NT2/D1 (cell line): ENCODE measurements at regions not wholly inside any gene's neighbourhood (a gene's known extent, or its start where the extent isn't known, plus 50 kb on each side); places are given as distances from the start of the nearest gene placed in this dataset.

Experiments used
- DNase-seq: peaks from one replicate; pipeline ENCODE4 v3.0.0-alpha.2; 2011; ENCODE audit warnings: low read depth, low spot score
- H3K27me3 ChIP-seq: 2 replicates; pipeline ENCODE4 v1.6.0; 2011; ENCODE audit warnings: mild to moderate bottlenecking; ENCODE audit not compliant: insufficient read length, insufficient read depth
- H3K36me3 ChIP-seq: 2 replicates; pipeline ENCODE4 v1.6.1; 2011; ENCODE audit warnings: mild to moderate bottlenecking, low read length, mixed read lengths; ENCODE audit not compliant: insufficient read depth, insufficient read length
- H3K4me1 ChIP-seq: 2 replicates; pipeline ENCODE4 v1.5.1; 2011; ENCODE audit not compliant: insufficient read depth, insufficient read length
- H3K4me3 ChIP-seq: 2 replicates; pipeline ENCODE4 v1.5.1; 2011; ENCODE audit warnings: low read depth; ENCODE audit not compliant: insufficient read length
- H3K9ac ChIP-seq: 2 replicates; pipeline ENCODE4 v1.6.0; 2011; ENCODE audit warnings: low read depth; ENCODE audit not compliant: insufficient read length
- H3K9me3 ChIP-seq: 2 replicates; pipeline ENCODE4 v1.5.1; 2011; ENCODE audit warnings: mild to moderate bottlenecking, low read length; ENCODE audit not compliant: insufficient read depth
- SUZ12 ChIP-seq: IDR thresholded peaks from 2 replicates; pipeline ENCODE4 v1.6.1; 2011; ENCODE audit not compliant: insufficient read length, insufficient read depth; ENCODE audit errors: extremely low read depth
- YY1 ChIP-seq: IDR thresholded peaks from 2 replicates; pipeline ENCODE4 v1.6.1; 2011; ENCODE audit not compliant: insufficient read length, insufficient read depth
- ZNF274 ChIP-seq: IDR thresholded peaks from 2 replicates; pipeline ENCODE4 v1.6.1; 2011; ENCODE audit warnings: mild to moderate bottlenecking, low read depth, low read length

DNA sequence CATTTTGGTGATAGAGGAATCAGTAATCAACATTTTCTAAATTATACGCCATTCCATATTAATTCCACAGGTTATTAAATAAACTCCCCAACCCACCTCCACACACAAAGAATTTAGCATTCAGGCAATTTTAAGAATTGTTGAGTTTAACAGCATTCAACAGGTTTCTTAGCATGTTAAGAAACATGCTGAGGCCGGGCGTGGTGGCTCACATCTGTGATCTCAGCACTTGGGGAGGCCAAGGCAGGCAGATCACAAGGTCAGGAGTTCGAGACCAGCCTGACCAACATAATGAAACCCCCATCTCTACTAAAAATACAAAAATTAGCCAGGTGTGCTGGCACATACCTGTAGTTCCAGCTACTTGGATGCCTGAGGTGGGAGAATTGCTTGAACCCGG lies 64.0 kb upstream of the PHACTR2 start:
- TF ChIP-seq ZNF274 (no peak), YY1 (no peak), SUZ12 (no peak)
- Histone ChIP-seq H3K36me3 (no peaks in the 10 kb centered on the region), H3K27me3 (no peaks in the 10 kb centered on the region), H3K4me3 (no peak overlapping the region), H3K4me1 (no peaks in the 10 kb centered on the region), H3K9me3 (no peaks in the 10 kb centered on the region), H3K9ac (no peak overlapping the region)
- no peak for DNase-seq

DNA sequence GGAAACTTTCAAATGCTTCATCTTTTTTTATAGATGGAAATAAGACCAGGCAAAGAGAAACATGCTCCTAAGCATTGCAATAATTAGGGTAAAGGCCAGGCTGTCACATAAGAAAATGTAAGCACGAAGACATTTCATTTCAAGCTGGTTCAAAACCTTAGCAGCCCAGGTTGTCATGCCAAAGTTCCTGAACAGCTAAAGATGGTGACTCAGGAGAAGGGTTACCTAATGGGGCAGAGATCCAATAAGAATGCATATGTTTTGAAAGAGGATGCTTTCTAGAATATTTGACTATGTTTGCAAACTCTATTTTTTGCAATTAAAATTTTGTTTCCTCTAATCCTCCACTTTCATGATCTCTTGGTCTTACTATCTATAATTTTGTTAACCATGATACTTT lies 65.6 kb upstream of the PHACTR2 start:
- H3K9ac ChIP-seq: no peak overlapping the region
- TF ChIP-seq SUZ12 (no peak), ZNF274 (no peak), YY1 (no peak)
- H3K9me3 ChIP-seq: no peaks in the 10 kb centered on the region
- H3K4me3 ChIP-seq: no peak overlapping the region
- no peaks in the 10 kb centered on the region for H3K4me1 ChIP-seq
- H3K36me3 ChIP-seq: no peaks in the 10 kb centered on the region
- DNase-seq: no peak
- no peaks in the 10 kb centered on the region for H3K27me3 ChIP-seq

DNA sequence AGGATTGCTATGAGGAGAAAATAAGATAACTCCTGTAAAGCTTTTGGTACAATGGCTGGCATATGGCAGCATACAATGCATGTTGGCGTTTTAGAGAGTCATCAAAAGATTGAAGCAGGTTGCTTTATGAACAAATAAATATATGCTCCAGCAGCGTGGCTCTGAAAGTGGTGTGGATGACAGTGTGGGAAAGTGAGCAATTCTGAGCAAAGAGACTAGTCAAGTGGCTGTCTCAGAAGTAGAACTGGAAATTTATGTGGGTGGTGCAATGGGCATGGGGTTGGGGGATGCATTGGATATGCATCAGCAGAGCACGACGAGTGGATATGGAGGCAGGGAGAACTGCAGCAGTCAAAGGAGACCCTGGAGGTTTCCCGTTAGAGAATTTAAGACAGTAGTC lies 66.2 kb upstream of the PHACTR2 start:
- Histone ChIP-seq H3K36me3 (no peaks in the 10 kb centered on the region), H3K9ac (no peak overlapping the region), H3K27me3 (no peaks in the 10 kb centered on the region), H3K9me3 (no peaks in the 10 kb centered on the region), H3K4me3 (no peak overlapping the region), H3K4me1 (no peaks in the 10 kb centered on the region)
- no peak for DNase-seq
- no peak for TF ChIP-seq YY1
- TF ChIP-seq SUZ12: no peak
- no peak for TF ChIP-seq ZNF274

GRCh38 chr6:143609972-143610371 lies 67.8 kb upstream of the PHACTR2 start:
- TF ChIP-seq SUZ12: no peak
- no peak for TF ChIP-seq ZNF274
- no peak for TF ChIP-seq YY1
- Histone ChIP-seq H3K36me3 (no peaks in the 10 kb centered on the region), H3K4me3 (no peak overlapping the region), H3K27me3 (no peaks in the 10 kb centered on the region), H3K4me1 (no peaks in the 10 kb centered on the region), H3K9me3 (no peaks in the 10 kb centered on the region), H3K9ac (no peak overlapping the region)
- DNase-seq: no peak

DNA sequence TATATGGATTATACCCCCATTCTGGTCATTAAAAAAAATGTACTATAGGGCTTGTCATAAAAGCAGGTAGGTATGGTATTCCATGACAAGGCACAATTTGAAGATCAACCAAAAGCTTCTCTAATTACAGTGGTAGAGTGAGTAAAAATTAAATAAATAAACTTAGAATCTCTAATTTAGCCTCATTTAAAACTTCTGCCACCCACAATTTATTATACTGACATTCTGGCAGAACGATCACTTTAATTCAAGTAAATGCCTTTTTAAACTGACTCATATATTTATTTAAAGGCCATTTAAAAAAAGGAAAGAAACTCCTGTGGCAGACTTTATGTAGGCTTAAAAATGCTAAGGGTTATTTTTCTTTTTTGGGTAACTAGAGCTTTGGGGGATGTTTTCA lies 68.3 kb upstream of the PHACTR2 start:
- no peaks in the 10 kb centered on the region for H3K36me3 ChIP-seq
- no peaks in the 10 kb centered on the region for H3K4me1 ChIP-seq
- no peak for TF ChIP-seq ZNF274
- no peak for TF ChIP-seq YY1
- no peak for TF ChIP-seq SUZ12
- no peaks in the 10 kb centered on the region for H3K9me3 ChIP-seq
- DNase-seq: no peak
- H3K4me3 ChIP-seq: no peak overlapping the region
- H3K27me3 ChIP-seq: no peaks in the 10 kb centered on the region
- no peak overlapping the region for H3K9ac ChIP-seq

- Histone ChIP-seq H3K4me1 (no peaks in the 10 kb centered on the region), H3K9ac (no peak overlapping the region), H3K4me3 (no peak overlapping the region), H3K36me3 (no peaks in the 10 kb centered on the region), H3K27me3 (no peaks in the 10 kb centered on the region), H3K9me3 (no peaks in the 10 kb centered on the region)
- TF ChIP-seq YY1 (no peak), SUZ12 (no peak), ZNF274 (no peak)
- no peak for DNase-seq
Measured at GRCh38 chr6:143608906-143609305, 68.9 kb upstream of the PHACTR2 start.

- Histone ChIP-seq H3K9me3 (no peaks in the 10 kb centered on the region), H3K36me3 (no peaks in the 10 kb centered on the region), H3K27me3 (no peaks in the 10 kb centered on the region), H3K4me1 (no peaks in the 10 kb centered on the region), H3K9ac (no peak overlapping the region), H3K4me3 (no peak overlapping the region)
- no peak for TF ChIP-seq ZNF274
- TF ChIP-seq YY1: no peak
- no peak for TF ChIP-seq SUZ12
- DNase-seq: no peak
Measured at GRCh38 chr6:143607974-143608373, 69.8 kb upstream of the PHACTR2 start.

DNA sequence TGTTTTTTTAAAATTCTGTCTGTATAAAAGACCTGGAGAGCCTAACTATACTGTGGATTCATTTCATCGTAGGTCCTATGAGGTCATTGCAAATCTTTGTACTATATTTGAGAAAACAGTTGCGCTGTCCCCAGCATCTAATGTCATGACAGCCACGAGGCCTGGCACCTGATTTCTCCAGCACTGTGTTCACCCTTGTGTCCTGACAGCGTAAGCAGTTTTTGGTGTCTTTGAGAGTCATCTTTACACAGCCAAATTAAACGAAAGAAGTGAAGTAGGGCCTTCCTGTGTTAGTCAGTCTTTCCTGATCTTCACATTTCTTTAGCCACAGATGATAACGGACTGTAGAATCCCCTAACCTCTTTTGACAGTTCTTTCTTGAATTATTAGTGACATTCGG lies 70.6 kb upstream of the PHACTR2 start:
- no peaks in the 10 kb centered on the region for H3K4me1 ChIP-seq
- H3K36me3 ChIP-seq: no peaks in the 10 kb centered on the region
- H3K9me3 ChIP-seq: no peaks in the 10 kb centered on the region
- no peak overlapping the region for H3K9ac ChIP-seq
- TF ChIP-seq SUZ12 (no peak), ZNF274 (no peak), YY1 (no peak)
- no peak for DNase-seq
- no peak overlapping the region for H3K4me3 ChIP-seq
- no peaks in the 10 kb centered on the region for H3K27me3 ChIP-seq
